SKM-1 (cell line): ENCODE measurements at regions not wholly inside any gene's neighbourhood (a gene's known extent, or its start where the extent isn't known, plus 50 kb on each side); places are given as distances from the start of the nearest gene placed in this dataset.
A peak's percentile ranks its signal among the peaks of the same experiment; 100 is the strongest.

Source experiments
- DNase-seq: peaks from one replicate; lab custom pipeline; 2025; ENCODE audit not compliant: unreplicated experiment; lab: John Stamatoyannopoulos, UW

- DNase-seq, result no peak
Observed at GRCh38 chr5:104361932-104362331, 799.3 kb upstream of the NUDT12 start.

- DNase-seq, result no peak
Observed at GRCh38 chr5:104355350-104355749, 792.8 kb upstream of the NUDT12 start.

GRCh38 chr5:104353371-104353770 is 790.8 kb upstream of the NUDT12 start:
- DNase-seq, result no peak

DNA sequence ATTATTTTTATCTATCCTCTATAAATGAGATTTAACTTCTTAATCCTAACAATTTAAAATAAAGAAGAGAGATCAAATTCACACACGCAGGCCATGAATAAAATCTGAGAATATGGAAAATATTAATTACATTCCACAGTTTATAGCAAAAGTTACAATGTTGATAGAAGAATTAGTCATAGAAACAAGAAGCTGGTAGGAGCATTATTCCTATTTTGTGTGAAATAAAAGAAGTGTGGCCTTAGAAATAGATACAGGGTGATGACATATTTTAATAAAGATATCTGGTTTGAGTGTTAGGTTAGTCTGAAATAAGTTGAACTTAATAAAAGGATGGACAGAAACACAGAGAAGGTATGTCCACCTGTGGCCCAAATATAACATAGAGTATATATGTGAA is 790.4 kb upstream of the NUDT12 start:
- DNase-seq, result no peak

DNA sequence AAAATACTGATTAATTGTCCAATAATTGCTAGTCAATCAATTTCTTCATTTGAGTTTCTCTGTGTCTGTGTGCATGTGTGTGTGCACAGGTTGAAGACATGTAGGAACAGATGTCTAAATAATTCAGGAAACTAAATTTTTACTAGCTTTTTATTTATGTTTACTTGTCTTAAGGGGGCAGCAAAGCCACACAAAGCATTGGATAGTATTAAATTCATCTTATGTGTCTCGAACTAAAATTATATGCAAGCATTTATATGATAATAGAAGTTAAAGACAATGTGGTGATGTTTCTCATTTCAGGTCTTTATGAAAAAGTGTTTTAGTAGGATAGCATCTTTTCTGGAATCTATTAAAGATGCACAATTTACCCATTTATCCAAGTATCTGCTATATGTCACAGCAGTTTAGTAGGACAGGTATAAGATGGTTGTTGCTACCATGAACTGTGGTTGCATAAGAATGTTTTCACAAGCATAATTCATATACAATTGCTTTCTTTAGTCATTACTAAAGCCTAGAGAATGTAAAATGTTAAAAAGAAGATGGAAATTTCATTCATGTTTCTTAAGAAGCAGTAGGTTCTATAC is 784.6 kb upstream of the NUDT12 start:
- no peak for DNase-seq

GRCh38 chr5:104345222-104346016 is 782.8 kb upstream of the NUDT12 start:
- no peak for DNase-seq

GRCh38 chr5:104344809-104345208 is 782.2 kb upstream of the NUDT12 start:
- DNase-seq, result no peak

DNA sequence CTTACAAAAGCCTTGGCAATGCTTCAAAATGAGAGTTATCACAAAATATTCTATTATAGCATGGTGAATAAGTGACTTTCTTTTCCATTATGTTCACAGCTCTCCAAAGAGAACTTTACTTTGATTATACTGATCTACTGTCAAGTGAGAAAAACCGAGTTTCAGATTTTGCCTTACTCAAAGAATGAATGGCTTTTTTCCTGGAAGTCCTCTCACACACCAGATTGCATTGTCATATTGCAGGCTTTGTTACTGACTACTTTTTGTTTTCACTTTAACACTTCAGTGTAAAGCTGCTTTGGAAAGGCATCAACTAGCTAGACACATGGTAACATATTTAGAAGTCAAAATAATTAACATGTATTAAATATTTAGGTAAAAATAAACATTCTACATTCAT is 765.2 kb upstream of the NUDT12 start:
- no peak for DNase-seq

DNA sequence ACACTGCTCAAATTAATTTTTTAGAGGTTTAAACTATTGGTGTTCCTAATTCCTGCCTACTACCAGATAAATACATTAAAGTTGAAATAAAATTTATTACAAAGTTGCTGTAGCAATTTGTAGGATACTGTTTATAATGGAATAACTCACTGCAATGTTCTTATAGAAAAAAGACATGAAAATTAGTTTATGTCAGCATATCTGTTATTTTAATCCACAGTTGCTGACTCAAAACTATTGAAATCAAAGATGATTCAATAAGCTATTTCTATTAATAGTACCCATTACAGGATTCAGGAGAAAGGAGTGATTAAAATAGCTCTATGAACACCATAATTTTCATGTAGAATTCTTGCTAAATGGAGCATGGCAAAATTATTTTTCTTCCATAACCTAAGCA is 764.4 kb upstream of the NUDT12 start:
- no peak for DNase-seq

DNA sequence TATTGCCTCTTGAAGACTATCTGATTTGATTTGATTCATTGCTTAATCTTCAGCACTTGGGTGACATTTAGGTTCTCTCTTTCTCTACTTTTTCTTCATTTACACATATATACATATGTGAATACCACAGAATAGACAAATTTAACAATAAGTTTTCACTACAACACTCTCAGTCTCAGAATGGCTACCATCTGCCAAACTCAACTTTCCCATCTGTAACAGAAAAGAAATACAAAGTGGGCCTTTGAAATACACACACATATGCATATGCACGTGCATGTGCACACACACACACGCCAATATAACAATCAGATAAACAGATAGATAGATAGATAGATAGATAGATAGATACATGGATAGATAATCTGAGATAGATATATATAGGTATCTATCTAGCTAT is 762.8 kb upstream of the NUDT12 start:
- no peak for DNase-seq

DNA sequence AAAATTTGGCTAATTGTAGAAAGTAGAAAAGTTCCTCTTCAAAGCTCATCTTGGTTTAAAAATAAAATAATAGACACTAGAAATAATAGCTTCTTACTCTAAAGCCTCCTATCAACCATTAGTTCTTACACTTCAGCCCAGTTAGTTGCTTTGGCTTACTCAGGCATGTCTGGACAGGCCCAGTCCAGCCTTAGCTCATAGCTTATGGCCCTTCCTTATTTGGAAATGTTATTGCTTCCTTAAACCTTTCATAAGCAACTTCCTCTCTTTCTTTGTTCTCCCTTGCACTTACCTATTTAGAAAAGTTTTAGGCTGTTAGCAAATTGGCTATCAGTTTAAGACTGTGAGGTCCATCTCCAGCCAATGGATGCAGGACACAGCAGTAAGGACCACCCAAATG is 754.1 kb upstream of the NUDT12 start:
- peak; percentile 52 for DNase-seq

DNA sequence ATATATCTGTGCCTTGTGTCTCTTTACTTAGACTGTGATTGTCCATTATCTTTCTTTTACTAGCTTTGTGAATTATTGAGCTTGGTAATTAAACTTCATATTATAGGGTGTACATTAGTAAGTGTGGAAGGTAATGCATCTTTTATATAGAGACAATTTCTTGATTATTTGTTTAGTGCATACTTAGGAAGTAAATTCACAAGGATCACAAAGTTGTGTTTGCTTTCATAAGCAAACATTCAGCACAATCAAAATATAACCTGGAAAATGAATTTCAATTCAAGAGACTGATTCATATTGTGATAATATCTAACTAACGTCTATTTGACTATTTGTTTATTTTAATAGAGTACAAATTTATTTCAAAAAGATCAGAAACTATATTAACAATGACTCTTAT is 749.9 kb upstream of the NUDT12 start:
- DNase-seq, result no peak

- DNase-seq, result no peak
Observed at GRCh38 chr5:104305602-104306001, 743.0 kb upstream of the NUDT12 start.

DNA sequence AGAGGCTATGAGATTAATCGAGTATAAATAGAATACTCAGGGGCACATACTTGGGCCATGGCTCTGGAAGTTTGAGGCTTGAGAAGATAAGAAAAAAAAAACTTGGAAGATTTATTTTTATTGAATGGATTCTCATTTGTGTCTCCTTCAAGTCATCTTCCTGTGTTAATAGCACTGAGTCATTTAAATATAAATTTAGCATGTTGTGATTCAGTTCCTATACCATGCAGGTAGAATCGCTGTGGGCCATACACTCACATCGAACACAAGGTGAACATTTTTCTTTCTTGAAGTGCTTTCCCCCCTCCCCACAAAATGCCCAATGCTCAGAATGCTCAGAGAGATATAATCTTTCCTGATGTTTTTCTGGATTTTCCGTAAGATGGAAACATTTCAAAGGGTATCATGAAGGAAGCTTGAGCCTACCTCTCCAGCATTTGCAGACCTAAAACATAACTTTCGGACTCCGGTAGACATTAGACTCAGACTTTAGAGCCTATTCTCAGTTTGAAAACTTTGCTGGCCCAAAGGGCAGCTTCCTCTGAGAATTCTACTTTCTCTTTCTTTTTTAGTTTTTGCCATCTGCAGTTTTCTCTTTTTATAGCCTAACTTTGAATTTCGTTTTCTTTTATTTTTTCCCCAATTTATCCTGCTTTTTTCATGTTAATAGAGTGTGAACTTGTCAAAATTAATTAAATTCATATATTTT is 737.6 kb upstream of the NUDT12 start:
- DNase-seq, result no peak

DNA sequence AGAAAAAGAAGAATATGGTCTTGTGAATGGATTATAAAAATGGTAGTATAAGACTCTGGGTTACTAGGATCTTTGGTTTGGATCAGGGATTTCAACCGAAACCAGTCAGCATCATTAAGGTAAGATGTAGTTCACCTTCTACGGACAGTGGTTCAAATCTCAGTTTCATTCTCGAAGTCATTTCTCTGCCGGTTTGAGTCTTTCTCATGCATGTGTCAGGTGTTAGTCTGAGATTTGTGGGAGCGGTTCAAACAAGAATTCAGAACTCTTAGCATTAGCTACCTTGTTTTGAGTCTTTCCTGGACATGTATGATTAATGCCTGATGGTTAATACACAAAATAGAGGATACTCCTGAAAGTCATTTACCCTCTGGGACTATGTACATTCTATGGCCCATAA is 735.9 kb upstream of the NUDT12 start:
- DNase-seq, result no peak

- no peak for DNase-seq
Observed at GRCh38 chr5:104297076-104297475, 734.5 kb upstream of the NUDT12 start.

DNA sequence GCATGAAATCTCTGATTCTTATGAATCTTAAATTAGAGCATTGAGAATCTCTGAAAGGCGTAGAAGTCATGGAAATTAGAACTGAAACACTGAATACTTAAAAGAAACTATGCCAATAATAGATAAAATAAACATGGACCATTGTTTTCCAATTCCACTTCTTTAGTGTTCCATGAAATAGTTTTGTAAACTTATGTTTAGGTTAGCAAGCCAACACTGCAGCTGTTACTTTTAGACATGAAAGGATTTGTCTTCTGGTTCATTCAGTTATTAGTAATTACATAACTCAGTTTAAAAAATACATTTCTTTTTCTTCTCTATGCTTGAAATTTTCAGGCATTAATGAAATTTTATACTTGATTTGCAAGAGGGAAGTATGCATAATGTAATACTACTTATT is 733.4 kb upstream of the NUDT12 start:
- DNase-seq, result no peak

DNA sequence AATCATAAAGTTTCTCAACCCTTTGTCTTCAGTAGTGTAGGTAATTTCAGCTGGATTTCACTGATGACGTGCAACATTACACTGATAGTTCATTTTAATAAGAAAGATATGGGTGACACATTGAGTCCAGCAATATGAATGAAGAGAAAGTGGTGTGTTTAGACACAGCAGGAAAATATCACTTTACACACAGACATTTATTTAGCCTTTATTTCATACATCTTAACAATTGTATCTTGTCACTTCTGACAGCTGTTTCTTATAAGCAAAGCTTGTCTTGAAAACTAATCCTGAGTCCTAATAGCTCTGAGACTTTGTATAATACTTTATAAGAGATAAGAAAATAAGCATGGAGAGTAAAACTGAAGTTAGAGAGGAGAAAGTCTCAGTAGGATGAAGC is 720.5 kb upstream of the NUDT12 start:
- DNase-seq, result no peak

- DNase-seq, result no peak
Observed at GRCh38 chr5:104273725-104274124, 711.1 kb upstream of the NUDT12 start.

GRCh38 chr5:104267320-104268015 is 704.9 kb upstream of the NUDT12 start:
- no peak for DNase-seq

DNA sequence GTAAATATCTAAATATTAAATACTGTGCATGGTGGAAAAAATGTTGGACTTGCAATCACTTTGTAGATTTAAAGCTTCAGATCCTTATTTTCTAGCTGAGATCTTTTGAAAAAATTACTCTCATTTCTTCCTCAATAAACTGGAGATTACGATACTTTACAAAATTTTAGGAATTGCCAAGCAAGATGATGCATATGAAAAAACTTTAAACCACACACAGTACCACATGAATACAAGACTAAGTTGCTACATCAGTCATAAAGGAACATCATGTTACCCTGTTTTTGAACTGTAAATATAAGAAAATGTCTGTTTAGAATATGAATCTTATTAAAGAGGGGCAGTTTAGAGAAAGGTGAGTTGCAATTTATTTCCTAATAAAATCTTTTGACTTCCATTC is 703.6 kb upstream of the NUDT12 start:
- DNase-seq, result no peak
